Endothelial cell of umbilical vein (primary cell): ENCODE measurements at regions not wholly inside any gene's neighbourhood (a gene's known extent, or its start where the extent isn't known, plus 50 kb on each side); places are given as distances from the start of the nearest gene placed in this dataset.
A peak's percentile ranks its signal among the peaks of the same experiment; 100 is the strongest.

Source experiments
- BruUV-seq: library from RNA; stranded (reverse); fragments of 400-500 nt; replicated peaks from 2 replicates; lab custom pipeline; 2021; lab: Mats Ljungman, UMichigan
- CTCF ChIA-PET: fragments of 300-600, 350-600 bp; sonication (Branson Sonifier 250); formaldehyde crosslinking; loops from one replicate; lab custom pipeline; 2021; ENCODE audit warnings: antibody characterized with exemption, inconsistent platforms; lab: Charles Lee
- POLR2A ChIA-PET: fragments of 300-600, 350-600 bp; sonication (Branson Sonifier 250); formaldehyde crosslinking; loops from one replicate; lab custom pipeline; 2021; ENCODE audit warnings: antibody characterized with exemption, inconsistent platforms; lab: Charles Lee
- DNase-seq: peaks from one replicate; pipeline ENCODE4 v3.0.0-alpha.2; 2011; ENCODE audit warnings: low read depth, low spot score
- FAIRE-seq: peaks from 2 replicates; lab custom pipeline; 2011; peaks lifted over from hg19 to GRCh38; lab: Jason Lieb, UNC
- H2AFZ ChIP-seq: 2 replicates; pipeline ENCODE4 v1.6.0; 2012; ENCODE audit warnings: low read depth, low read length, control low read depth, inconsistent platforms
- H3K27ac ChIP-seq: 2 replicates; pipeline ENCODE4 v1.5.1; 2011; ENCODE audit warnings: low read depth, mild to moderate bottlenecking, control low read depth, low read length, moderate library complexity; ENCODE audit not compliant: insufficient read depth
- H3K27me3 ChIP-seq, 2 experiments: 2 replicates each; pipeline versions ENCODE4 v1.6.0 to v1.6.1; 2011; ENCODE audit warnings: low read length in 2 of 2, mixed read lengths in 1 of 2; ENCODE audit not compliant: control insufficient read depth in 2 of 2, insufficient read depth in 2 of 2
- H3K36me3 ChIP-seq, 2 experiments: 2 replicates in 1 of 2; 3 replicates in 1 of 2; pipeline ENCODE4 v1.5.1; 2011; ENCODE audit warnings: low read length in 2 of 2, mild to moderate bottlenecking in 1 of 2, moderate library complexity in 1 of 2; ENCODE audit not compliant: control insufficient read depth in 2 of 2, insufficient read depth in 2 of 2; ENCODE audit errors: extremely low read depth in 1 of 2
- H3K4me1 ChIP-seq: 3 replicates; pipeline ENCODE4 v1.5.1; 2011; ENCODE audit warnings: mild to moderate bottlenecking, low read length; ENCODE audit not compliant: control insufficient read depth, insufficient read depth; ENCODE audit errors: extremely low read depth
- H3K4me2 ChIP-seq: 2 replicates; pipeline ENCODE4 v1.6.1; 2011; ENCODE audit warnings: low read length, control low read depth, mixed read lengths; ENCODE audit not compliant: insufficient read depth
- H3K4me3 ChIP-seq, 3 experiments: fragments of 200-600 bp in 1 of 3; sonication (generic), shearing (Covaris generic) in 1 of 3; replicated peaks in 1 of 3; 2 replicates each; pipeline ENCODE4 v1.5.1; 2011 to 2016; ENCODE audit warnings: control low read depth in 3 of 3, low read length in 3 of 3, mild to moderate bottlenecking in 2 of 3, inconsistent platforms in 1 of 3, low read depth in 1 of 3, moderate library complexity in 1 of 3; ENCODE audit not compliant: insufficient read depth in 1 of 3
- H3K79me2 ChIP-seq: 2 replicates; pipeline ENCODE4 v1.6.0; 2012; ENCODE audit warnings: low read length, inconsistent platforms; ENCODE audit not compliant: control insufficient read depth, insufficient read depth
- H3K9ac ChIP-seq: replicated peaks from 2 replicates; pipeline ENCODE3; 2011; ENCODE audit warnings: low read length, control low read depth; ENCODE audit not compliant: insufficient read depth; ENCODE audit errors: extremely low read depth
- H3K9me1 ChIP-seq: replicated peaks from 3 replicates; pipeline ENCODE4 v1.6.0; 2011; ENCODE audit warnings: mild to moderate bottlenecking, low read length; ENCODE audit not compliant: control insufficient read depth, insufficient read depth; ENCODE audit errors: extremely low read depth
- H3K9me3 ChIP-seq: replicated peaks from 2 replicates; pipeline ENCODE4 v1.5.1; 2012; ENCODE audit warnings: low read length, inconsistent platforms; ENCODE audit not compliant: control insufficient read depth, insufficient read depth
- H4K20me1 ChIP-seq: replicated peaks from 2 replicates; pipeline ENCODE3; 2011; ENCODE audit warnings: mild to moderate bottlenecking, low read length; ENCODE audit not compliant: control insufficient read depth, insufficient read depth; ENCODE audit errors: extremely low read depth
- CTCF ChIP-seq, 2 donors: IDR thresholded peaks; 1 replicate in 1 of 2; 2 replicates in 1 of 2; pipeline ENCODE4 v1.5.1; 2011; ENCODE audit warnings: low read length in 2 of 2, mild to moderate bottlenecking in 2 of 2, moderate library complexity in 2 of 2, control low read depth in 1 of 2, inconsistent platforms in 1 of 2, low read depth in 1 of 2; ENCODE audit not compliant: insufficient read depth in 1 of 2; ENCODE audit errors: extremely low read depth in 1 of 2
- EZH2 ChIP-seq: IDR thresholded peaks from 2 replicates; pipeline ENCODE4 v1.6.1; 2012; ENCODE audit warnings: borderline replicate concordance, low read depth, mild to moderate bottlenecking, moderate library complexity, low read length, inconsistent platforms; ENCODE audit not compliant: severe bottlenecking
- FOS ChIP-seq: IDR thresholded peaks from 2 replicates; pipeline ENCODE4 v1.6.1; 2011; ENCODE audit warnings: mild to moderate bottlenecking, low read length, moderate library complexity, borderline replicate concordance; ENCODE audit not compliant: insufficient read depth
- GATA2 ChIP-seq: IDR thresholded peaks from 2 replicates; pipeline ENCODE4 v1.7.0; 2011; ENCODE audit warnings: low read depth, mild to moderate bottlenecking, moderate library complexity, mixed read lengths, low read length; ENCODE audit not compliant: insufficient read length, insufficient read depth
- JUN ChIP-seq: IDR thresholded peaks from 2 replicates; pipeline ENCODE4 v1.6.1; 2011; ENCODE audit warnings: borderline replicate concordance, low read depth; ENCODE audit not compliant: insufficient read length, insufficient read depth
- MAX ChIP-seq: IDR thresholded peaks from 2 replicates; pipeline ENCODE4 v1.6.1; 2011; ENCODE audit not compliant: insufficient read depth, insufficient read length
- MYC ChIP-seq: IDR thresholded peaks from one replicate; pipeline ENCODE4 v1.6.1; 2011; ENCODE audit warnings: mild to moderate bottlenecking, low read depth, low read length
- POLR2A ChIP-seq: IDR thresholded peaks from 2 replicates; pipeline ENCODE4 v1.6.1; 2012; ENCODE audit warnings: low read depth, mild to moderate bottlenecking, control low read depth, low read length
- POLR2AphosphoS5 ChIP-seq: IDR thresholded peaks from 2 replicates; pipeline ENCODE4 v1.6.1; 2012; ENCODE audit warnings: low read depth, mild to moderate bottlenecking, control low read depth, low read length, moderate library complexity; ENCODE audit not compliant: insufficient read depth
- dilution Hi-C: fragments of 300-500 bp; cut with MboI; formaldehyde crosslinking; loops from one replicate; pipeline ENCODE4 v1.15.0; 2019; ENCODE audit warnings: low sequenced_read_pairs; ENCODE audit not compliant: extremely low pct_ligation_motif_present
- intact Hi-C: fragments of 100-400 bp; cut with micrococcal nuclease; formaldehyde crosslinking; loops from one replicate; pipeline ENCODE4 v1.10.0; 2022

- H3K36me3 ChIP-seq, result no peaks in the 10 kb centered on the region
- dilution Hi-C loops, result no loop called here
- intact Hi-C loops, result loop anchor here (10.0 kb wide), 1 partner anchor 627 kb away; no protein-coding TSS in a partner anchor
Observed at GRCh38 chr12:76152181-76152807, 67.8 kb upstream of the NAP1L1 start.

More at GRCh38 chr12:76152181-76152807, 67.8 kb upstream of the NAP1L1 start:
- no peaks in the 10 kb centered on the region for H3K27me3 ChIP-seq
- no peak overlapping the region for H3K27ac ChIP-seq
- no peaks in the 10 kb centered on the region for H3K4me1 ChIP-seq
- H3K9me1 ChIP-seq, result no peaks in the 10 kb centered on the region
- no peak overlapping the region for H3K9ac ChIP-seq
- POLR2A ChIA-PET, result no interaction called here
- CTCF ChIA-PET, result interaction anchor here (1.8 to 2.2 kb wide), 2 partner anchors 72 to 195 kb away, joined by 7 read pairs; partner anchors contain the start of gene BBS10
- H3K4me3 ChIP-seq, result no peak overlapping the region
- no peak for DNase-seq
- no peak overlapping the region for H3K4me2 ChIP-seq
- TF ChIP-seq POLR2A, result no peak
- TF ChIP-seq CTCF (IDR thresholded peaks at IDR 0.05; ENCODE audit: extremely low read depth in 1 of 2, insufficient read depth in 1 of 2, low read depth in 1 of 2, low read length in 2 of 2), result no peak
- TF ChIP-seq POLR2AphosphoS5, result no peak
- no peak for TF ChIP-seq GATA2
- TF ChIP-seq JUN, result no peak
- TF ChIP-seq FOS, result no peak
- no peak for TF ChIP-seq MYC
- TF ChIP-seq MAX, result no peak
- no peak for TF ChIP-seq EZH2
- H4K20me1 ChIP-seq, result no peaks in the 10 kb centered on the region
- peak; percentile 18 for FAIRE-seq
- no TSS peak for BruUV-seq
- no peaks in the 10 kb centered on the region for H3K9me3 ChIP-seq
- H2AFZ ChIP-seq, result peak overlapping the region; percentile 23
- no peaks in the 10 kb centered on the region for H3K79me2 ChIP-seq
